ENCODE measurements at regions not wholly inside any gene's neighbourhood (a gene's known extent, or its start where the extent isn't known, plus 50 kb on each side); places are given as distances from the start of the nearest gene placed in this dataset.

- no peaks in the 10 kb centered on the region for H3K79me2 ChIP-seq (ENCODE audit: low read depth)
- H3K4me1 Mint-ChIP-seq: no peaks in the 10 kb centered on the region
- H3K9me3 Mint-ChIP-seq: no peaks in the 10 kb centered on the region
- H3K9ac ChIP-seq: no peak overlapping the region
- no peaks in the 10 kb centered on the region for H3K4me1 ChIP-seq
- H3K4me3 ChIP-seq: no peak overlapping the region
- no peaks in the 10 kb centered on the region for H3F3A ChIP-seq (ENCODE audit: low read depth)
- no peaks in the 10 kb centered on the region for H3K27me3 ChIP-seq
- TF ChIP-seq CTCF (IDR thresholded peaks at IDR 0.05) (no peak), EZH2 (IDR thresholded peaks at IDR 0.05) (no peak), EZH2phosphoT487 (IDR thresholded peaks at IDR 0.05) (no peak)
- no peaks in the 10 kb centered on the region for H3K9me3 ChIP-seq (ENCODE audit: low read depth)
- H3K27me3 Mint-ChIP-seq (ENCODE audit: insufficient read depth, low read depth): no peaks in the 10 kb centered on the region
- no peak overlapping the region for H3K27ac ChIP-seq
- H4K20me1 ChIP-seq (ENCODE audit: low read depth): no peaks in the 10 kb centered on the region
- no peak overlapping the region for H3K4me3 Mint-ChIP-seq
- H2AFZ ChIP-seq (replicated peaks): no peak overlapping the region
- H3K27ac Mint-ChIP-seq: no peak overlapping the region
- no peak overlapping the region for H3K4me2 ChIP-seq
- no peaks in the 10 kb centered on the region for H3K36me3 ChIP-seq
- no peak for DNase-seq (ENCODE audit: low spot score)
- no peaks in the 10 kb centered on the region for H3K36me3 Mint-ChIP-seq
These were observed 274.5 kb upstream of the HSF2 start for GRCh38 chr6:122124908-122125307.

GRCh38 chr6:122126894-122127293 is 272.6 kb upstream of the HSF2 start:
- H3K27ac ChIP-seq: no peak overlapping the region
- H4K20me1 ChIP-seq (ENCODE audit: low read depth): no peaks in the 10 kb centered on the region
- no peak for DNase-seq (ENCODE audit: low spot score)
- H3F3A ChIP-seq (ENCODE audit: low read depth): no peaks in the 10 kb centered on the region
- no peaks in the 10 kb centered on the region for H3K36me3 ChIP-seq
- no peaks in the 10 kb centered on the region for H3K4me1 ChIP-seq
- no peaks in the 10 kb centered on the region for H3K79me2 ChIP-seq (ENCODE audit: low read depth)
- H3K4me1 Mint-ChIP-seq: no peaks in the 10 kb centered on the region
- H3K4me3 ChIP-seq: no peak overlapping the region
- no peak overlapping the region for H3K27ac Mint-ChIP-seq
- H3K4me2 ChIP-seq: no peak overlapping the region
- H3K9me3 ChIP-seq (ENCODE audit: low read depth): no peaks in the 10 kb centered on the region
- H3K36me3 Mint-ChIP-seq: no peaks in the 10 kb centered on the region
- H3K9ac ChIP-seq: no peak overlapping the region
- H2AFZ ChIP-seq (replicated peaks): no peak overlapping the region
- H3K4me3 Mint-ChIP-seq: no peak overlapping the region
- TF ChIP-seq CTCF (IDR thresholded peaks at IDR 0.05) (no peak), EZH2 (IDR thresholded peaks at IDR 0.05) (no peak), EZH2phosphoT487 (IDR thresholded peaks at IDR 0.05) (no peak)
- H3K9me3 Mint-ChIP-seq: no peaks in the 10 kb centered on the region
- H3K27me3 Mint-ChIP-seq (ENCODE audit: insufficient read depth, low read depth): no peaks in the 10 kb centered on the region
- H3K27me3 ChIP-seq: no peaks in the 10 kb centered on the region

- H3F3A ChIP-seq (ENCODE audit: low read depth): no peaks in the 10 kb centered on the region
- no peaks in the 10 kb centered on the region for H3K4me1 ChIP-seq
- no peaks in the 10 kb centered on the region for H4K20me1 ChIP-seq (ENCODE audit: low read depth)
- H3K27ac ChIP-seq: no peak overlapping the region
- TF ChIP-seq EZH2 (IDR thresholded peaks at IDR 0.05) (no peak), CTCF (IDR thresholded peaks at IDR 0.05) (no peak), EZH2phosphoT487 (IDR thresholded peaks at IDR 0.05) (no peak)
- H3K9ac ChIP-seq: no peak overlapping the region
- no peaks in the 10 kb centered on the region for H3K79me2 ChIP-seq (ENCODE audit: low read depth)
- Mint-ChIP-seq H3K9me3 (no peaks in the 10 kb centered on the region), H3K4me3 (no peak overlapping the region), H3K27ac (no peak overlapping the region), H3K36me3 (no peaks in the 10 kb centered on the region), H3K27me3 (ENCODE audit: insufficient read depth, low read depth) (no peaks in the 10 kb centered on the region), H3K4me1 (no peaks in the 10 kb centered on the region)
- H3K36me3 ChIP-seq: no peaks in the 10 kb centered on the region
- H3K4me3 ChIP-seq: no peak overlapping the region
- H2AFZ ChIP-seq (replicated peaks): no peak overlapping the region
- DNase-seq (ENCODE audit: low spot score): no peak
- no peak overlapping the region for H3K4me2 ChIP-seq
- H3K9me3 ChIP-seq (ENCODE audit: low read depth): no peaks in the 10 kb centered on the region
- H3K27me3 ChIP-seq: no peaks in the 10 kb centered on the region
These were observed 271.0 kb upstream of the HSF2 start for GRCh38 chr6:122128445-122128844.

Measured in neural progenitor cell (in vitro differentiated cells).